ENCODE measurements at regions not wholly inside any gene's neighbourhood (a gene's known extent, or its start where the extent isn't known, plus 50 kb on each side); places are given as distances from the start of the nearest gene placed in this dataset.

- no peak overlapping the region for H3K27ac ChIP-seq (ENCODE audit: low read depth, low read length)
These were observed 196.6 kb upstream of the DCN start for GRCh38 chr12:91379051-91379775.

GRCh38 chr12:91377436-91377835 lies 194.8 kb upstream of the DCN start:
- Histone ChIP-seq H3K9ac (ENCODE audit: low read length) (no peak overlapping the region), H3K27me3 (ENCODE audit: control insufficient read depth, insufficient read depth, low read length) (no peaks in the 10 kb centered on the region), H3K4me3 (ENCODE audit: low read depth, low read length) (no peak overlapping the region), H3K9me3 (ENCODE audit: control insufficient read depth, insufficient read depth, low read depth, low read length) (no peaks in the 10 kb centered on the region; the same call in 1 of the 2 replicates), H3K27ac (ENCODE audit: low read depth, low read length) (no peak overlapping the region), H3K36me3 (ENCODE audit: control insufficient read depth, insufficient read depth, low read length) (no peaks in the 10 kb centered on the region), H3K4me1 (ENCODE audit: control insufficient read depth, insufficient read depth, low read length) (peaks cover 23% of the 10 kb centered on the region)

More at GRCh38 chr12:91379051-91379775, 196.6 kb upstream of the DCN start:
- Histone ChIP-seq H3K9ac (ENCODE audit: low read length) (no peak overlapping the region), H3K4me3 (ENCODE audit: low read depth, low read length) (no peak overlapping the region), H3K9me3 (ENCODE audit: control insufficient read depth, insufficient read depth, low read depth, low read length) (no peaks in the 10 kb centered on the region; the same call in 1 of the 2 replicates), H3K36me3 (ENCODE audit: control insufficient read depth, insufficient read depth, low read length) (no peaks in the 10 kb centered on the region), H3K4me1 (ENCODE audit: control insufficient read depth, insufficient read depth, low read length) (peaks cover 23% of the 10 kb centered on the region), H3K27me3 (ENCODE audit: control insufficient read depth, insufficient read depth, low read length) (no peaks in the 10 kb centered on the region)

GRCh38 chr12:91373086-91373485 lies 190.5 kb upstream of the DCN start:
- Histone ChIP-seq H3K36me3 (ENCODE audit: control insufficient read depth, insufficient read depth, low read length) (no peaks in the 10 kb centered on the region), H3K4me3 (ENCODE audit: low read depth, low read length) (no peak overlapping the region), H3K9me3 (ENCODE audit: control insufficient read depth, insufficient read depth, low read depth, low read length) (no peaks in the 10 kb centered on the region; the same call in 1 of the 2 replicates), H3K4me1 (ENCODE audit: control insufficient read depth, insufficient read depth, low read length) (peaks cover 14% of the 10 kb centered on the region), H3K27me3 (ENCODE audit: control insufficient read depth, insufficient read depth, low read length) (no peaks in the 10 kb centered on the region), H3K27ac (ENCODE audit: low read depth, low read length) (no peak overlapping the region), H3K9ac (ENCODE audit: low read length) (no peak overlapping the region)

- Histone ChIP-seq H3K4me1 (ENCODE audit: control insufficient read depth, insufficient read depth, low read length) (peaks cover 6% of the 10 kb centered on the region), H3K36me3 (ENCODE audit: control insufficient read depth, insufficient read depth, low read length) (no peaks in the 10 kb centered on the region), H3K27ac (ENCODE audit: low read depth, low read length) (no peak overlapping the region), H3K4me3 (ENCODE audit: low read depth, low read length) (no peak overlapping the region), H3K9me3 (ENCODE audit: control insufficient read depth, insufficient read depth, low read depth, low read length) (no peaks in the 10 kb centered on the region; the same call in 1 of the 2 replicates), H3K9ac (ENCODE audit: low read length) (no peak overlapping the region), H3K27me3 (ENCODE audit: control insufficient read depth, insufficient read depth, low read length) (no peaks in the 10 kb centered on the region)
These were observed 187.7 kb upstream of the DCN start for GRCh38 chr12:91370086-91370868.

- Histone ChIP-seq H3K36me3 (ENCODE audit: control insufficient read depth, insufficient read depth, low read length) (no peaks in the 10 kb centered on the region), H3K4me3 (ENCODE audit: low read depth, low read length) (no peak overlapping the region), H3K27me3 (ENCODE audit: control insufficient read depth, insufficient read depth, low read length) (no peaks in the 10 kb centered on the region), H3K4me1 (ENCODE audit: control insufficient read depth, insufficient read depth, low read length) (peaks cover 6% of the 10 kb centered on the region), H3K9ac (ENCODE audit: low read length) (no peak overlapping the region), H3K9me3 (ENCODE audit: control insufficient read depth, insufficient read depth, low read depth, low read length) (no peaks in the 10 kb centered on the region), H3K27ac (ENCODE audit: low read depth, low read length) (no peak overlapping the region)
These were observed 186.0 kb upstream of the DCN start for GRCh38 chr12:91368613-91369012.

- Histone ChIP-seq H3K9me3 (ENCODE audit: control insufficient read depth, insufficient read depth, low read depth, low read length) (no peaks in the 10 kb centered on the region), H3K27me3 (ENCODE audit: control insufficient read depth, insufficient read depth, low read length) (no peaks in the 10 kb centered on the region), H3K9ac (ENCODE audit: low read length) (no peak overlapping the region), H3K27ac (ENCODE audit: low read depth, low read length) (no peak overlapping the region), H3K36me3 (ENCODE audit: control insufficient read depth, insufficient read depth, low read length) (no peaks in the 10 kb centered on the region), H3K4me1 (ENCODE audit: control insufficient read depth, insufficient read depth, low read length) (peaks cover 6% of the 10 kb centered on the region), H3K4me3 (ENCODE audit: low read depth, low read length) (no peak overlapping the region)
These were observed 184.7 kb upstream of the DCN start for GRCh38 chr12:91367234-91367849.

GRCh38 chr12:91364471-91365184 lies 182.0 kb upstream of the DCN start:
- Histone ChIP-seq H3K4me1 (ENCODE audit: control insufficient read depth, insufficient read depth, low read length) (no peaks in the 10 kb centered on the region; the same call in 1 of the 2 replicates), H3K9ac (ENCODE audit: low read length) (no peak overlapping the region), H3K27ac (ENCODE audit: low read depth, low read length) (no peak overlapping the region), H3K4me3 (ENCODE audit: low read depth, low read length) (no peak overlapping the region), H3K27me3 (ENCODE audit: control insufficient read depth, insufficient read depth, low read length) (no peaks in the 10 kb centered on the region), H3K9me3 (ENCODE audit: control insufficient read depth, insufficient read depth, low read depth, low read length) (no peaks in the 10 kb centered on the region), H3K36me3 (ENCODE audit: control insufficient read depth, insufficient read depth, low read length) (no peaks in the 10 kb centered on the region)

GRCh38 chr12:91361864-91362263 lies 179.2 kb upstream of the DCN start:
- Histone ChIP-seq H3K36me3 (ENCODE audit: control insufficient read depth, insufficient read depth, low read length) (no peaks in the 10 kb centered on the region), H3K4me3 (ENCODE audit: low read depth, low read length) (no peak overlapping the region), H3K27me3 (ENCODE audit: control insufficient read depth, insufficient read depth, low read length) (no peaks in the 10 kb centered on the region), H3K27ac (ENCODE audit: low read depth, low read length) (no peak overlapping the region), H3K9me3 (ENCODE audit: control insufficient read depth, insufficient read depth, low read depth, low read length) (no peaks in the 10 kb centered on the region), H3K4me1 (ENCODE audit: control insufficient read depth, insufficient read depth, low read length) (no peaks in the 10 kb centered on the region; the same call in none of the 2 replicates), H3K9ac (ENCODE audit: low read length) (no peak overlapping the region)

- no peak overlapping the region for H3K4me3 ChIP-seq (ENCODE audit: low read depth, low read length)
- H3K36me3 ChIP-seq (ENCODE audit: control insufficient read depth, insufficient read depth, low read length): no peaks in the 10 kb centered on the region
- H3K9ac ChIP-seq (ENCODE audit: low read length): no peak overlapping the region
- no peaks in the 10 kb centered on the region for H3K27me3 ChIP-seq (ENCODE audit: control insufficient read depth, insufficient read depth, low read length)
- H3K4me1 ChIP-seq (ENCODE audit: control insufficient read depth, insufficient read depth, low read length): no peaks in the 10 kb centered on the region; the same call in none of the 2 replicates
- H3K27ac ChIP-seq (ENCODE audit: low read depth, low read length): no peak overlapping the region
- H3K9me3 ChIP-seq (ENCODE audit: control insufficient read depth, insufficient read depth, low read depth, low read length): no peaks in the 10 kb centered on the region
These were observed 174.8 kb upstream of the DCN start for GRCh38 chr12:91357381-91357780.

GRCh38 chr12:91356405-91356804 lies 173.8 kb upstream of the DCN start:
- no peaks in the 10 kb centered on the region for H3K36me3 ChIP-seq (ENCODE audit: control insufficient read depth, insufficient read depth, low read length)
- H3K9ac ChIP-seq (ENCODE audit: low read length): no peak overlapping the region
- H3K27ac ChIP-seq (ENCODE audit: low read depth, low read length): no peak overlapping the region
- H3K4me3 ChIP-seq (ENCODE audit: low read depth, low read length): no peak overlapping the region
- no peaks in the 10 kb centered on the region for H3K27me3 ChIP-seq (ENCODE audit: control insufficient read depth, insufficient read depth, low read length)
- no peaks in the 10 kb centered on the region; the same call in 1 of the 2 replicates for H3K4me1 ChIP-seq (ENCODE audit: control insufficient read depth, insufficient read depth, low read length)
- H3K9me3 ChIP-seq (ENCODE audit: control insufficient read depth, insufficient read depth, low read depth, low read length): peaks cover 2% of the 10 kb centered on the region; the same call in 1 of the 2 replicates

Measured in HUES6 (cell line).